Activated CD8-positive, alpha-beta T cell treated with anti-CD3 and anti-CD28 coated beads for 36 hours (primary cell): ENCODE measurements at regions not wholly inside any gene's neighbourhood (a gene's known extent, or its start where the extent isn't known, plus 50 kb on each side); places are given as distances from the start of the nearest gene placed in this dataset.
"Not testable (repeated sequence)": the region's sequence is repeated elsewhere in the genome, so short reads cannot be mapped to it uniquely, and the experiment has no call there.

Source experiments
- ATAC-seq: fragments of 200-7000 bp; cut with Tn5 transposase; one replicate; pipeline ENCODE4 v1.10.0; 2021; ENCODE audit warnings: mild to moderate bottlenecking, moderate library complexity
- CTCF ChIA-PET: fragments of 350-600 bp; sonication (Branson Sonifier 250); formaldehyde crosslinking; loops from one replicate; lab custom pipeline; 2021; ENCODE audit warnings: antibody characterized with exemption; lab: Charles Lee
- POLR2A ChIA-PET: fragments of 350-600 bp; sonication (Branson Sonifier 250); formaldehyde crosslinking; loops from one replicate; lab custom pipeline; 2021; ENCODE audit warnings: antibody characterized with exemption; lab: Charles Lee
- DNase-seq: peaks from one replicate; pipeline ENCODE4 v3.0.0-alpha.2; 2020
- H3K27ac Mint-ChIP-seq: one replicate; pipeline ENCODE4 v1.8.0; 2021; ENCODE audit warnings: mild to moderate bottlenecking, mixed read lengths
- H3K27me3 Mint-ChIP-seq: one replicate; pipeline ENCODE4 v1.8.0; 2021; ENCODE audit warnings: mixed read lengths
- H3K36me3 Mint-ChIP-seq: one replicate; pipeline ENCODE4 v1.8.0; 2021; ENCODE audit warnings: low read depth, mixed read lengths
- H3K4me1 Mint-ChIP-seq: one replicate; pipeline ENCODE4 v1.8.0; 2021; ENCODE audit warnings: low read depth, mixed read lengths
- H3K4me3 Mint-ChIP-seq: one replicate; pipeline ENCODE4 v1.8.0; 2021; ENCODE audit warnings: mild to moderate bottlenecking, moderate library complexity, mixed read lengths
- H3K9me3 Mint-ChIP-seq: one replicate; pipeline ENCODE4 v1.8.0; 2021; ENCODE audit warnings: mixed read lengths
- CTCF ChIP-seq: fragments of 200-600 bp; IDR thresholded peaks from one replicate; pipeline ENCODE4 v1.8.0; 2022; ENCODE audit warnings: antibody characterized with exemption, mild to moderate bottlenecking
- intact Hi-C: fragments of 100-400 bp; cut with micrococcal nuclease; formaldehyde crosslinking; loops from one replicate; pipeline ENCODE4 v1.10.0; 2022

GRCh38 chr1:8230292-8230621 lies 87.7 kb upstream of the SLC45A1 start:
- Mint-ChIP-seq H3K4me3 (no peak overlapping the region), H3K36me3 (no peaks in the 10 kb centered on the region), H3K9me3 (peaks cover 6% of the 10 kb centered on the region), H3K4me1 (no peaks in the 10 kb centered on the region), H3K27me3 (peaks cover 15% of the 10 kb centered on the region), H3K27ac (no peak overlapping the region)
- CTCF ChIA-PET = no interaction called here
- no peak for TF ChIP-seq CTCF
- DNase-seq (no peak), ATAC-seq (no peak)
- POLR2A ChIA-PET = no interaction called here
- intact Hi-C loops = no loop called here

DNA sequence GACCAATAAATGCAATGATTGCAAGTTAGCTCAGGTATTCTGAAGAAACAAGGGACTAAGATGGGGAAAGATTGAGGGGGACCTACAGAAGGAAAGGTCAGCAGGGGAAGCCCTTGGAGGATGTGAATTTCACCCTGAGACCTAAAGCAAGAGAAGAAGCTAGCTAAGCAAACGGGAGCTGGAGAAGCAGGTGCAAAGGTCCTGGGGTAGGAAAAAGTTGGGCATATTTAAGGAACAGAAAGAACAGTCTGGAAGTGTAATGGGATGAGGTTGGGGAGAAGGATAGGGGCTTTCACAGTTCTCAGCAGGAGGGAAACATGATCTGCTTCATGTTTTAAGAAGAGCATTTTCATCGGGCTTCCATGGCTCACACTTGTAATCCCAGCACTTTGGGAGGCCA lies 89.7 kb upstream of the SLC45A1 start:
- Mint-ChIP-seq H3K27me3 (peaks cover 22% of the 10 kb centered on the region), H3K4me3 (no peak overlapping the region)

GRCh38 chr1:8227674-8228073 lies 90.2 kb upstream of the SLC45A1 start:
- H3K27me3 Mint-ChIP-seq = peaks cover 22% of the 10 kb centered on the region
- CTCF ChIA-PET, DNase-seq, H3K36me3 Mint-ChIP-seq, ATAC-seq, intact Hi-C loops, H3K4me1 Mint-ChIP-seq, H3K4me3 Mint-ChIP-seq, H3K27ac Mint-ChIP-seq, H3K9me3 Mint-ChIP-seq: not testable (repeated sequence)
- POLR2A ChIA-PET = interaction anchor here (0.9 kb wide), 1 partner anchor 15 kb away, joined by 3 read pairs; no protein-coding TSS in a partner anchor

More for the DNA sequence above, 89.7 kb upstream of the SLC45A1 start:
- H3K4me1 Mint-ChIP-seq = peaks cover 2% of the 10 kb centered on the region
- ATAC-seq (no peak), DNase-seq (no peak)
- ChIA-PET CTCF (no interaction called here), POLR2A (interaction anchor here (0.9 kb wide), 1 partner anchor 15 kb away, joined by 3 read pairs; no protein-coding TSS in a partner anchor)
- TF ChIP-seq CTCF = no peak
- no peaks in the 10 kb centered on the region for H3K36me3 Mint-ChIP-seq
- peaks cover 6% of the 10 kb centered on the region for H3K9me3 Mint-ChIP-seq
- H3K27ac Mint-ChIP-seq = no peak overlapping the region
- intact Hi-C loops = no loop called here

DNA sequence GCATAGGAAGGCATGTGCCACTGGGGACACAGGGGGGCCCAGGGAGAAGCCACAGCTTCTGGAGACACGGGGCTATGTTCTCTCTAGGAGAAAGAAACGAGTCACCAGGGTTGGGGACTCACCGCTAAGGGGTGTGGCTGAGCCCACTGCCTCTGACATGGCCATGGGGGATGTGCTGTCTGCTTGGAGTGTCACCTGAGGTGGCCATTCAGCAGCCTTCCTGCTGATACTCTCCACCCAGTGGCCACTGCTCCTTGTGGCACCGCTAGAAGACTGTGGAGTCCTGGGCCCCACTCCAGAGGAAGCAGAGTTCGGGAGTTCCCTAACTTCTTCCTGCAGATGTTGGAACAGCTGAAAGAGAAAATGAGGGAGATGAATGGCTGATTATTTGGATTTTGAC lies 91.2 kb upstream of the SLC45A1 start:
- peaks cover 2% of the 10 kb centered on the region for H3K4me1 Mint-ChIP-seq
- peak; percentile 18 for DNase-seq
- H3K27me3 Mint-ChIP-seq = peaks cover 20% of the 10 kb centered on the region
- intact Hi-C loops = no loop called here
- H3K36me3 Mint-ChIP-seq = no peaks in the 10 kb centered on the region
- ChIA-PET CTCF (no interaction called here), POLR2A (no interaction called here)
- ATAC-seq = peak; percentile 69
- TF ChIP-seq CTCF = no peak
- H3K27ac Mint-ChIP-seq = no peak overlapping the region
- no peak overlapping the region for H3K4me3 Mint-ChIP-seq
- H3K9me3 Mint-ChIP-seq = peaks cover 6% of the 10 kb centered on the region

DNA sequence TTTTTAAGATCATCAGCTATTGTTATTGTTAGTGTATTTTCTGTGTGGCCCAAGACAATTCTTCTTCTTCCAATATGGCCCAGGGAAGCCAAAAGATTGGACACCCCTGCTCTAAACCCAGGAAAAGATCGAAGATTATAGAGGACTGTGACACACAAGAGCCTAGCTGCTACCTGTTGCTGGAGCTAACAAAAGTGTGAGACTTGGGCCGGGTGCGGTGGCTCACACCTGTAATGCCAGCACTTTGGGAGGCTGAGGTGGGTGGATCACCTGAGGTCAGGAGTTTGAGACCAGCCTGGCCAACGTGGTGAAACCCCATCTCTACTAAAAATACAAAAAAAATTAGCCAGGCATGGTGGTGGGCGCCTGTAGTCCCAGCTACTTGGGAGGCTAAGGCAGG lies 91.9 kb upstream of the SLC45A1 start:
- H3K4me3 Mint-ChIP-seq = not testable (repeated sequence)

GRCh38 chr1:8223526-8223925 lies 94.4 kb upstream of the SLC45A1 start:
- Mint-ChIP-seq H3K4me1 (peaks cover 8% of the 10 kb centered on the region), H3K4me3 (no peak overlapping the region), H3K36me3 (no peaks in the 10 kb centered on the region), H3K27ac (no peak overlapping the region), H3K27me3 (peaks cover 32% of the 10 kb centered on the region), H3K9me3 (peaks cover 6% of the 10 kb centered on the region)
- ChIA-PET POLR2A (no interaction called here), CTCF (no interaction called here)
- intact Hi-C loops = no loop called here
- DNase-seq = no peak
- no peak for ATAC-seq
- no peak for TF ChIP-seq CTCF

More for the DNA sequence above, 91.9 kb upstream of the SLC45A1 start:
- H3K27ac Mint-ChIP-seq, H3K9me3 Mint-ChIP-seq, H3K4me1 Mint-ChIP-seq, CTCF ChIA-PET, intact Hi-C loops, DNase-seq, H3K36me3 Mint-ChIP-seq, ATAC-seq, POLR2A ChIA-PET: not testable (repeated sequence)
- H3K27me3 Mint-ChIP-seq = peaks cover 20% of the 10 kb centered on the region
